HG02885 (cell line): ENCODE measurements at regions not wholly inside any gene's neighbourhood (a gene's known extent, or its start where the extent isn't known, plus 50 kb on each side); places are given as distances from the start of the nearest gene placed in this dataset.

Experiments used
- ATAC-seq: cut with Tn5 transposase; IDR thresholded peaks from one replicate; pipeline ENCODE4 v1.9.1; 2021; ENCODE audit warnings: mild to moderate bottlenecking; ENCODE audit not compliant: unreplicated experiment, poor library complexity

DNA sequence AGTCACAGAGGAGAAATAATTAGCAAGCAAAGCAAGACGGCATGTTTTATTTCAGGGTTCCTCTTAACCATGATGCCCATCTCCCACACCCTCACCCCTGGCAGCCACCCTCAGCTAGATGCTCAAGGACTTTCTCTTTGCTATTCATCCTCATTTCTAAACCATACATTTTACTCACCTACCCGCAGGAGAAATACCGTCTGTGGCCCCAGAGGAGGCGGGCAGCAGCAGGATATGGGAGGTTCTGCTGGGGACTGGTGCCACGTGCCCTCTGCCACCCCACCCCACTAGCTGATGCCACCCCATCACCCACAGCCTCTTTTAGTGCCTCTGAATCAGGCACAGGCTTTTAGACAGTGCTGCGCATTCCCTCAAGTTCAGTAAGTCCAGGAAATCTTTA is 168.7 kb upstream of the ITGB1 start:
- no peak for ATAC-seq

- ATAC-seq: no peak
Observed at GRCh38 chr10:33125522-33126517, 167.8 kb upstream of the ITGB1 start.

DNA sequence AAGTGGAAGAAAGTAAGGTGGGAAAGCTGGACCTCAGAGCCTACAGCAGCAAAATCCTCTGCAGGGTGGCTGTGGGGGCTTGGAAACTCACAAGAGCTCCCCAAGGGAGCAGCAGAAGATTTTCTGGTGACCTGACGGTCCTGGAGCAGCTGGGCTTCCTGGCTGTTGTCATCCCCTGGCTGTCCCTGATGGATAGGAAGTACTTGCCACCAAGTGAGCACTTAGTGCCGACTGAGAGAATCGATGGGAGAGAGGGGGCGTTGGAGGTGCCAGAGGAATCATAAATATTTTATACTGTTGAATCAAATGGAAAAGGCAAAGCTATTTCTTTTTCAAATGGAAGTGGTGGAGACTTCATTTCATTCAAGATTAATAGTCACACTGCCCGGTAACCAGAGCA is 167.1 kb upstream of the ITGB1 start:
- no peak for ATAC-seq

GRCh38 chr10:33123680-33124079 is 165.7 kb upstream of the ITGB1 start:
- ATAC-seq: no peak

DNA sequence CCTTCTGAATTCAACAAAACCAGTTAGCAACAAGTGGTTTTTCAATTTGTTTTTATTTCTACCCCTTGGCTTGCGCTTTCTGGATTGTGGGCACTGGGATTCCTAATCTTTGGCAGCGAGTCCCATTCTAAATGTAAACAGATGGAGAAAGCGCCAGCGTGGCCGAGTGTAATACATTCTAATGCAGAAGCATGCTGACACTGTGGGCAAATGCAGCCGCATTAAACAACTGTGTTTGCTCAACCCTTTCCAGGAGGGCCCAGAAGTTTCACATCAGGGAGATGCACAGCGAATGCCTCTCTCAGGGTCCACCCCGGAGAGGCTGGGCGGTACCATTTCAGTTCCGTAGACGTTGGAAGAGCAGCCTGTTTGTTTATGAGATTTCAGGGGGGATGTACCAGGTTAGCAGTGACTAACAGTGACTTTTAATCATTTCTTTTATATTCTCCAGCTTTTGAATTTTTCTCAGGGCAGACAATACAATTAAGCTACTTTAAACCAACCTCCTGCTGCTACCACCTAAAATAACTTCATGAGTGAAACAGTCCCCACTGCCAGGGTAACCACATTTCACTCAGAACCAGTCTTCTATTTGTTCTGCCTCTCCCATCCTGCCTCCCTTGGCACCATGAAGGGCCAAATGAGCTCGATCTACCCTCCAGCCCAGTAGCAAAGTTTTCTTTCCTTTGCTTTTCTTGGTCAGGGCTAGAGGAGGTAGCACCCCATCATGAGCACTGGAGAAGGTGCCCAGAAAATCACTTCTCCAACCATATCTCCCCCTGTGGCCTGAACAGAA is 164.2 kb upstream of the ITGB1 start:
- ATAC-seq: no peak

DNA sequence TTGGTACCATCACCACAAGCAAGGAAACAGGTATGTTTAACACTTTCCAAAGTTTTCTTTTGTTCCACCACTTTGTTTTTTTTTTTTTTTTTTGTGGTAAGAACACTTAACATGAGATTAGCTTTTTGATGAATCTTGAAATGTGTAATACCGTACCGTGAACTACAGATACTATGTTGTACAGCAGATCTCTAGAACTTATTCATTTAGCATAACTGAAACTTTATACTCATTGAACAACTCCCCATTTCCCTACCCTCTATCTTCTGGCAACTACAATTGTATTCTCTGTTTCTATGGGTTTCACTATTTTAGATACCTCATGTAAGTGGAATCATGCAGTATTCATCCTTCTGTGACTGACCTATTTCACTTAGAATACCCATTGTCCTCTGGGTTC is 162.7 kb upstream of the ITGB1 start:
- ATAC-seq: peak; percentile 43

- ATAC-seq: no peak
Observed at GRCh38 chr10:33120275-33120674, 162.2 kb upstream of the ITGB1 start.

- no peak for ATAC-seq
Observed at GRCh38 chr10:33117816-33118215, 159.8 kb upstream of the ITGB1 start.

GRCh38 chr10:33117230-33117629 is 159.2 kb upstream of the ITGB1 start:
- ATAC-seq: no peak

- ATAC-seq: no peak
Observed at GRCh38 chr10:33115738-33116719, 158.0 kb upstream of the ITGB1 start.

DNA sequence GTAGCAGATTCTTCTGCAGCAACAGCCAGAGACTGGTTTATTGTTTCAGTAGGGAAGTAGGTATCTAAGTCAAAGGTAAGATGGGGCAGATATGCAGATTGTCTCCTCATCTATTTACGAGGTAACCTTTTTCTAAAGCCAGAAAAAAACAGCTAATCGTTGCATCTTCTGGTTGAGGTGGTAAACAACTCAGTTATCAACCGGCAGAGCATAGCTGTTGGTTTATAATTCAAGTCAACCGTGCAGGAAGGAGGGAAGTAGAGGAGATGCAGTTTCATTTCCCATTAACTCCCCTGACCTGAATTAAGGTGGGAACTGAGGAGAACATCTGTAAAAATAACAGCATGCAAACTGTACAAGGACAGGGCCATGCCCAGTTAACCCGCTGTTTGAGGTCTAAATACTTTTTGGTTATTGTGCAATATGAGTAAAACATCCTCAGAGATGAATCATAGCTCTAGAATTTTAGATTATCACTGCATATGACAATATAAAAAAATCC is 156.5 kb upstream of the ITGB1 start:
- no peak for ATAC-seq

GRCh38 chr10:33113466-33113865 is 155.4 kb upstream of the ITGB1 start:
- ATAC-seq: no peak

DNA sequence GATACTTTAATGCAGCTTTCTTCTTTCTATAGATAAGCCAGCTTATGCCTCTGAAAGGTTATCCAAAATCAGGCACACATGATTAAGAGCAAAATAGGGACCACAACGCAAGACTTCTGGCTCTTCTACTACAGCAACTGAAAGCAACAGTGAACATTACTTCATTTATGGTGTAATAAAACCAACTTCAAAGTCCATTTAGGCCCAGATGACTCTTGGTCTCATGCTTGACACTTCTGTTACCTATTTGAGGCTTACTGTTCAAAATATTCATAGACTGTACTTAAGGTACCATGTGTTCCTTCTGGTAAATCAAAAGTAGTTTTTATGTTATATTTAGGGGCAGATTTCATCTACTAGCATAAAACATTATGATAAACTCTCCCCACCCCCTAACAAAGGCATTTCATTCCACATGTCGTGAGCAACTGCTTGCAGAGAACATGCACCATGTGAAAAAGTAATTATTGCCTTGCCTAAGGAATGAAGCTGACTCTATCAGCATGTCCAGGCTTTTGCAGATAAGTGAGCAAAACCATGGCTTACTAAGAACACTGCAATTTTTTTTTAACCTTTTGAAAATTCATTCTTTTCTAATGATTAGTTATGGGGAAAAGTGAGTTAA is 154.9 kb upstream of the ITGB1 start:
- no peak for ATAC-seq

DNA sequence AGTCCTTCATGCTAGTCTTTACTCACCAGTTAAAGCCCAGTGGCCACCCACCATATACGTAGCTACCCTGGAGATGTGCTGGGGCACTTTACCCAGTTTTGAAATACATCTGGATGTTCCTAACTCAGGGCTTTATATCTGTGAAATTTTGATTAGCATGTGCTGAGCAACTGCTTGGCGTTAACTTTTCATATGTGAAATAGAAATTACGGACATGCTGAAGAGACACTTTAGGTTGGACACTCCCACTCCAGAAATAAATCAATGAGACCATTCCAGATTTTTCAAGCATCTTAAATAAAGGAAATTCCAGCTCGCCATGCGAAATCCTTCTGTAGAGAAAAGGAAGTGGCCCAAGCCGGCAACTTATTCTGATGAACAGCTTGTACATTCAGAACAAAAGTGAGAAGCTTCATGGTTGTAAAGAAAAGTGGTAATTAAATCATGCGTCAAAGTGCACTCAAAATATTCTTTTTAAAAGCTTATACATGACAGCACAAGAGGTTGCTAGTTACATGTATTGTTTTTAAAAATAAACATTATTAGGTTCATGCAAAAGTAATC is 153.5 kb upstream of the ITGB1 start:
- ATAC-seq: peak; percentile 44

GRCh38 chr10:33109788-33110469 is 151.9 kb upstream of the ITGB1 start:
- no peak for ATAC-seq

- ATAC-seq: no peak
Observed at GRCh38 chr10:33109384-33109783, 151.4 kb upstream of the ITGB1 start.

DNA sequence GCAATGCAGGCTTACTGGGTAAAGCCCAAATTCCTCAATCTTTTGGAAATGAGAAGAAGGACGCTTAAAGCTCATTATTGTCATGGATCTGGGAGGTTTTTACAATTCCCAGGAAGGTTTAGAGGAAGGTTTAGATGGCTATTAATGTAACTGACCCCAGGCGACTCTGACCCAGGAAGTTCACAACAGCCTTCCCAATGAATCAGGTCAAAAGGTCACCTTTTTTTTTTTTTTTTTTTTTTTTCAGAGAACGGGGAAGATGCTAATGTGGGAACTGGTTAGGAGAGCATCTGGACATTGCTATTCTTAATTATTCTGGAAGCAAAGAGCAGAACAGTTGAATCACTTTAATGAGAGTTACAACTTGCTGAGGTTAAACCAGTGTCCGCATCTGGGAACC is 149.9 kb upstream of the ITGB1 start:
- no peak for ATAC-seq

DNA sequence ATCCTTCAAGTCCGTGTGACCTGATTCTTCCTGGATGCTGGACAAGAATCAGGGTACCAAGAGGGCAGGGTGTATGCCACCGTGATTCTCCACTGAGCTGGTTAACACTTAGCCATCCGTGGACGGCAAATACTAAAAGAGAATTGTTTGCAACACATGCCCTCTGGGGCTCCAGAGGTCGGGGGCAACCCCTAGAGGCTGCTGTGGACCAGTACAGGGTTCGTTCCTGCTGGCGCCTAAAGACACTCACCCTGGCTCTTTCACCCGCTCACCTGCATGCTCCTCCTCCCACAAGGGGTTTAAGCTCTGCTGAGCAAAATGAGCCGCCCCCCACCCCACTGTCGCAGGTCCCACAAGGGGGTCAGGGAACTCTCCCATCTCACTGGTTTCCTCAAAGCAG is 148.7 kb upstream of the ITGB1 start:
- ATAC-seq: no peak
